ENCODE measurements at regions not wholly inside any gene's neighbourhood (a gene's known extent, or its start where the extent isn't known, plus 50 kb on each side); places are given as distances from the start of the nearest gene placed in this dataset.

DNA sequence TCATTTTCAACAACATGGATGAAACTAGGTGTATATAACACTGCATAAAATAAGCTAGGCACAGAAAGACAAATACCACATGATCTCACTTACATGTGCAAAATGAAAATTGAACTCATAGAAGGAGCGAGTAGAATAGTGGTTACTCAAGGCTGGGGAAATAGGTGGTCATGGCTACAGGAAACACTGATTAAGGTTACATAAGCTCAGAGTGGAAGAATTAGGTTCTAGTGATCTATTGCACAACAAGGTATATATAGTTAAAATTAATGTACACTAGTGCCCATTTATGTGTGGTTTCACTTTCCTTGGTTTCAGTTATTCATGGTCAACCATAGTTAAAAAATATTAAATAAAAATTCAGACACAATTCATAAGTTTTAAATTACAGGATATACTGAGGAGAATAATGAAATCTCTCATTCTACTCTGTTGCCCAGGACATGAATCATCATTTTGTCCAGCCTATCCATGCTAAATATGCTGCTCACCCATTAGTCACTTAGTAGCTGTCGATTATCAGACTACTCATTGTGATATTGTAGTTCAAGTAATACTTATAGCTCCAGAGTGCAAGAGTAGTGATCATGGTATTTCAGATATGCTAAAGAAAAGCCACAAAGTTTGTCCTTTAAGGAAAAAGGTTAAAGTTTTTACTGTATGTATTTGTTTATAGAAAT lies 1530.9 kb upstream of the LRRTM1 start:
- H3K36me3 ChIP-seq, result no peaks in the 10 kb centered on the region
- intact Hi-C loops (cut with DNase I), result no loop called here
- 76 to 85% (median 77%) methylated on average over 2 of the region's 2 CpGs for WGBS, 3 donors
- TF ChIP-seq CTCF (IDR thresholded peaks at IDR 0.05) (no peak), POLR2A (IDR thresholded peaks at IDR 0.05) (no peak), EP300 (IDR thresholded peaks at IDR 0.05) (no peak)
- H3K4me3 ChIP-seq, result no peak overlapping the region
- no peak overlapping the region for H3K27ac ChIP-seq
- no peak for DNase-seq
- no peaks in the 10 kb centered on the region for H3K27me3 ChIP-seq
- H3K4me1 ChIP-seq (ENCODE audit: insufficient read depth), result no peaks in the 10 kb centered on the region
- H3K9me3 ChIP-seq, result no peaks in the 10 kb centered on the region

GRCh38 chr2:81786811-81787210 lies 1482.3 kb upstream of the LRRTM1 start:
- DNase-seq, result no peak
- WGBS, 3 donors, result 77 to 87% (median 85%) methylated on average over 3 of the region's 3 CpGs
- intact Hi-C loops (cut with DNase I), result no loop called here

DNA sequence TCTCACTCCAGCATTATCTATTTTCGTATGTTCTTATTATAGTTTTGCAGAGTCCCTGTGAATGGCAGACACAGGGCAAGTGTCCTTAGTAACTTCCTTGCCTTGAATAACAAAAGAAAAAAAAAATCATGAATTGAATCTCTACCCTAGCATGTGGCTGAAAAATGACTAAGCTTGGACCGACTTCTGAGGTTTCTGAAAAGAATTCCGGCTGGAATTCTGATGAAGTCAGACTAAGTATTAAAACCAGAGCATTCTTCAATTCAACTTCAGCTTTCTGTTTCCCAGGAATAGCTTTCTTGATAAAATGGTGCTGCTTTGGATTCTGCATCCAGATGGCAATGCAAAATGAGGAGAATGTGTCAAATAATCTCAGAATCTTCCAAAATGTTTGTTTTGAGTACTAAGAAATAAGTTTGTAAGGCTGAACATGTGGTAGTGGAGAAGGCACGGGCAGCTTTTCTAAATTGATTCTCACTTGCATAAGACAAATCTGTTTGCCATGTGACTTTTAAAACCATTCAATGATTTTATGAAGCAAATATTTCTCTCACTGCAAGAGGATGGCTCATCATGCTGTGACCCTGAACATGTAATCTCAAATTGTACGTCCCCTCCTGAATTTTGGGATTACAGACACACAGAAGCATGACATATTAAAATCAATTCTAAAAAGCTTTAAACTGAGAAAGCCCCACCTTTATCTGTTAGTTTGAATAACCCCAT lies 1462.8 kb upstream of the LRRTM1 start:
- Histone ChIP-seq H3K36me3 (no peaks in the 10 kb centered on the region), H3K4me3 (no peak overlapping the region), H3K9me3 (no peaks in the 10 kb centered on the region), H3K4me1 (ENCODE audit: insufficient read depth) (no peaks in the 10 kb centered on the region), H3K27ac (no peak overlapping the region), H3K27me3 (no peaks in the 10 kb centered on the region)
- TF ChIP-seq CTCF (IDR thresholded peaks at IDR 0.05) (no peak), POLR2A (IDR thresholded peaks at IDR 0.05) (no peak), EP300 (IDR thresholded peaks at IDR 0.05) (no peak)
- 38 to 52% (median 41%) methylated on average over 5 of the region's 5 CpGs for WGBS, 3 donors
- DNase-seq, result no peak
- intact Hi-C loops (cut with DNase I), result no loop called here

More at GRCh38 chr2:81786811-81787210, 1482.3 kb upstream of the LRRTM1 start:
- Histone ChIP-seq H3K4me1 (ENCODE audit: insufficient read depth) (no peaks in the 10 kb centered on the region), H3K4me3 (no peak overlapping the region), H3K9me3 (no peaks in the 10 kb centered on the region), H3K36me3 (no peaks in the 10 kb centered on the region), H3K27ac (no peak overlapping the region), H3K27me3 (no peaks in the 10 kb centered on the region)
- TF ChIP-seq EP300 (IDR thresholded peaks at IDR 0.05), result no peak
- TF ChIP-seq CTCF (IDR thresholded peaks at IDR 0.05), result no peak
- TF ChIP-seq POLR2A (IDR thresholded peaks at IDR 0.05), result no peak

- Histone ChIP-seq H3K4me1 (ENCODE audit: insufficient read depth) (no peaks in the 10 kb centered on the region), H3K4me3 (no peak overlapping the region), H3K27ac (no peak overlapping the region), H3K36me3 (no peaks in the 10 kb centered on the region), H3K27me3 (no peaks in the 10 kb centered on the region), H3K9me3 (no peaks in the 10 kb centered on the region)
- intact Hi-C loops (cut with DNase I), result no loop called here
- WGBS, 3 donors, result 72 to 79% (median 75%) methylated on average over 2 of the region's 2 CpGs
- no peak for TF ChIP-seq CTCF (IDR thresholded peaks at IDR 0.05)
- TF ChIP-seq POLR2A (IDR thresholded peaks at IDR 0.05), result no peak
- no peak for TF ChIP-seq EP300 (IDR thresholded peaks at IDR 0.05)
- DNase-seq, result no peak
These were observed 1443.0 kb upstream of the LRRTM1 start for GRCh38 chr2:81747481-81748070.

Data from ovary (tissue), 7 donors.